ENCODE measurements at regions not wholly inside any gene's neighbourhood (a gene's known extent, or its start where the extent isn't known, plus 50 kb on each side); places are given as distances from the start of the nearest gene placed in this dataset.

GRCh38 chr11:11769362-11769761 lies 72.4 kb upstream of the USP47 start:
- TF ChIP-seq CTCF (IDR thresholded peaks at IDR 0.05; ENCODE audit: poor library complexity) (no peak), EZH2 (IDR thresholded peaks at IDR 0.05; ENCODE audit: borderline replicate concordance) (no peak)

Measured in hepatocyte (in vitro differentiated cells).